HCT116 (cell line): ENCODE measurements at regions not wholly inside any gene's neighbourhood (a gene's known extent, or its start where the extent isn't known, plus 50 kb on each side); places are given as distances from the start of the nearest gene placed in this dataset.

Source experiments
- ATAC-seq: fragments of 200-7000 bp; cut with Tn5 transposase; 2 replicates; pipeline ENCODE4 v1.9.1; 2020; ENCODE audit warnings: mild to moderate bottlenecking, moderate library complexity
- BruUV-seq: library from RNA; stranded (reverse); fragments of 400-500 nt; replicated peaks from 2 replicates; lab custom pipeline; 2021; lab: Mats Ljungman, UMichigan
- CTCF ChIA-PET: fragments of 300-600 bp; sonication (Branson Sonifier 250); formaldehyde crosslinking; loops from one replicate; lab custom pipeline; 2021; ENCODE audit warnings: antibody characterized with exemption; lab: Charles Lee
- POLR2A ChIA-PET: fragments of 300-600, 350-600 bp; sonication (Branson Sonifier 250); formaldehyde crosslinking; loops from one replicate; lab custom pipeline; 2021; ENCODE audit warnings: antibody characterized with exemption; lab: Charles Lee
- RAD21 ChIA-PET, 2 experiments: fragments of 300-600 bp; sonication (Branson Sonifier 250); formaldehyde crosslinking; loops; one replicate each; lab custom pipeline; 2023; ENCODE audit warnings: low total read pairs in 2 of 2; ENCODE audit not compliant: uncharacterized antibody in 2 of 2, unreplicated experiment in 2 of 2, low non-redundant PET in 1 of 2; lab: Charles Lee
- DNase-seq: peaks from one replicate; pipeline ENCODE4 v3.0.0-alpha.2; 2010; ENCODE audit warnings: low read depth, low spot score
- H2AFZ ChIP-seq: fragments of 200-600 bp; shearing (Covaris generic), sonication (generic); 2 replicates; pipeline ENCODE4 v1.6.1; 2017; ENCODE audit warnings: low read depth, mixed run types, mixed read lengths, antibody characterized with exemption, low read length; ENCODE audit not compliant: poor library complexity, severe bottlenecking
- H3K27ac ChIP-seq: 2 replicates; pipeline ENCODE4 v1.5.1; 2012; ENCODE audit warnings: low read depth, low read length
- H3K27me3 ChIP-seq: fragments of 200-600 bp; sonication (generic); 2 replicates; pipeline ENCODE4 v1.6.1; 2016; ENCODE audit warnings: mixed run types, low read length, mixed read lengths; ENCODE audit not compliant: insufficient read depth
- H3K36me3 ChIP-seq, 2 experiments: fragments of 200-500 bp in 1 of 2; fragments of 200-600 bp in 1 of 2; sonication (Bioruptor generic) in 1 of 2; sonication (generic) in 1 of 2; 2 replicates each; pipeline versions ENCODE4 v1.5.1 to v1.6.1; 2014 to 2016; ENCODE audit warnings: low read length in 2 of 2, inconsistent platforms in 1 of 2, mixed read lengths in 1 of 2, mixed run types in 1 of 2; ENCODE audit not compliant: insufficient read depth in 2 of 2, control insufficient read depth in 1 of 2
- H3K4me1 ChIP-seq, 2 experiments: fragments of 200-600 bp in 1 of 2; sonication (generic) in 1 of 2; 2 replicates each; pipeline versions ENCODE4 v1.5.1 to v1.6.1; 2012 to 2017; ENCODE audit warnings: low read length in 2 of 2, inconsistent platforms in 1 of 2, mild to moderate bottlenecking in 1 of 2, mixed read lengths in 1 of 2, mixed run types in 1 of 2, moderate library complexity in 1 of 2; ENCODE audit not compliant: insufficient read depth in 2 of 2, control insufficient read depth in 1 of 2
- H3K4me2 ChIP-seq: fragments of 200-600 bp; sonication (generic); 2 replicates; pipeline ENCODE4 v1.6.1; 2017; ENCODE audit warnings: mixed run types, low read length, mixed read lengths
- H3K4me3 ChIP-seq, 2 experiments: fragments of 200-600 bp in 1 of 2; sonication (generic) in 1 of 2; replicated peaks in 1 of 2; 2 replicates each; pipeline ENCODE4 v1.5.1; 2011 to 2016; ENCODE audit warnings: low read length in 2 of 2, control low read depth in 1 of 2, low read depth in 1 of 2, mild to moderate bottlenecking in 1 of 2, mixed read lengths in 1 of 2, mixed run types in 1 of 2
- H3K79me2 ChIP-seq: fragments of 200-600 bp; sonication (generic); 2 replicates; pipeline ENCODE4 v1.6.1; 2017; ENCODE audit warnings: mild to moderate bottlenecking, mixed run types, low read length, moderate library complexity, mixed read lengths; ENCODE audit not compliant: insufficient read depth
- H3K9ac ChIP-seq: fragments of 200-600 bp; sonication (generic); 2 replicates; pipeline ENCODE4 v1.6.1; 2016; ENCODE audit warnings: low read length, mixed read lengths
- H3K9me2 ChIP-seq: fragments of 200-600 bp; sonication (generic), shearing (Covaris generic); 2 replicates; pipeline ENCODE4 v1.6.1; 2017; ENCODE audit warnings: mixed run types, mild to moderate bottlenecking, moderate library complexity; ENCODE audit not compliant: insufficient read depth
- H3K9me3 ChIP-seq, 2 experiments: fragments of 200-500 bp in 1 of 2; fragments of 200-600 bp in 1 of 2; sonication (Bioruptor generic) in 1 of 2; sonication (generic) in 1 of 2; 2 replicates each; pipeline ENCODE4 v1.6.1; 2014 to 2017; ENCODE audit warnings: low read length in 2 of 2, mixed read lengths in 2 of 2, inconsistent platforms in 1 of 2, low read depth in 1 of 2, mild to moderate bottlenecking in 1 of 2, mixed run types in 1 of 2, moderate library complexity in 1 of 2; ENCODE audit not compliant: control insufficient read depth in 1 of 2, insufficient read depth in 1 of 2
- H4K20me1 ChIP-seq: fragments of 200-600 bp; sonication (generic), shearing (Covaris generic); 2 replicates; pipeline ENCODE4 v1.6.1; 2017; ENCODE audit warnings: mixed run types, mild to moderate bottlenecking, moderate library complexity; ENCODE audit not compliant: insufficient read depth
- EGR1 ChIP-seq: IDR thresholded peaks from 2 replicates; pipeline ENCODE4 v1.6.1; 2012; ENCODE audit warnings: low read depth
- EZH2 ChIP-seq: fragments of 200-600 bp; sonication (generic); IDR thresholded peaks from 2 replicates; pipeline ENCODE4 v1.6.1; 2017; ENCODE audit warnings: antibody characterized with exemption, mixed run types
- FOSL1 ChIP-seq: IDR thresholded peaks from 2 replicates; pipeline ENCODE4 v1.6.1; 2012; ENCODE audit warnings: low read depth
- MAX ChIP-seq: IDR thresholded peaks from 2 replicates; pipeline ENCODE4 v1.6.1; 2012
- POLR2AphosphoS5 ChIP-seq: IDR thresholded peaks from 2 replicates; pipeline ENCODE4 v1.6.1; 2011; ENCODE audit warnings: mild to moderate bottlenecking, low read depth, low read length, moderate library complexity
- RAD21 ChIP-seq: IDR thresholded peaks from 2 replicates; pipeline ENCODE4 v1.6.1; 2012; ENCODE audit warnings: low read depth, mild to moderate bottlenecking
- SP1 ChIP-seq: IDR thresholded peaks from 2 replicates; pipeline ENCODE4 v1.6.1; 2012; ENCODE audit warnings: low read depth
- SRF ChIP-seq: IDR thresholded peaks from 2 replicates; pipeline ENCODE4 v1.6.1; 2012; ENCODE audit warnings: low read depth
- YY1 ChIP-seq: IDR thresholded peaks from 2 replicates; pipeline ENCODE4 v1.6.1; 2011; ENCODE audit warnings: low read length, low read depth, moderate library complexity, mild to moderate bottlenecking; ENCODE audit not compliant: insufficient replicate concordance; ENCODE audit errors: extremely low read depth
- intact Hi-C: fragments of 100-400 bp; cut with micrococcal nuclease; formaldehyde crosslinking; loops from 2 replicates; pipeline ENCODE4 v1.10.0; 2022
- TF ChIP-seq, protein P1 (sequence below): IDR thresholded peaks from 2 replicates; pipeline ENCODE4 v1.6.1; 2012; ENCODE audit warnings: low read depth
- TF ChIP-seq, protein P2 (sequence below): IDR thresholded peaks from 2 replicates; pipeline ENCODE4 v1.6.1; 2011; ENCODE audit warnings: mild to moderate bottlenecking, low read length, moderate library complexity; ENCODE audit not compliant: insufficient replicate concordance; ENCODE audit errors: extremely low read depth

GRCh38 chr16:86701286-86701975 is 123.1 kb downstream of the FOXL1 start (continued):
- TF ChIP-seq, protein P1, sequence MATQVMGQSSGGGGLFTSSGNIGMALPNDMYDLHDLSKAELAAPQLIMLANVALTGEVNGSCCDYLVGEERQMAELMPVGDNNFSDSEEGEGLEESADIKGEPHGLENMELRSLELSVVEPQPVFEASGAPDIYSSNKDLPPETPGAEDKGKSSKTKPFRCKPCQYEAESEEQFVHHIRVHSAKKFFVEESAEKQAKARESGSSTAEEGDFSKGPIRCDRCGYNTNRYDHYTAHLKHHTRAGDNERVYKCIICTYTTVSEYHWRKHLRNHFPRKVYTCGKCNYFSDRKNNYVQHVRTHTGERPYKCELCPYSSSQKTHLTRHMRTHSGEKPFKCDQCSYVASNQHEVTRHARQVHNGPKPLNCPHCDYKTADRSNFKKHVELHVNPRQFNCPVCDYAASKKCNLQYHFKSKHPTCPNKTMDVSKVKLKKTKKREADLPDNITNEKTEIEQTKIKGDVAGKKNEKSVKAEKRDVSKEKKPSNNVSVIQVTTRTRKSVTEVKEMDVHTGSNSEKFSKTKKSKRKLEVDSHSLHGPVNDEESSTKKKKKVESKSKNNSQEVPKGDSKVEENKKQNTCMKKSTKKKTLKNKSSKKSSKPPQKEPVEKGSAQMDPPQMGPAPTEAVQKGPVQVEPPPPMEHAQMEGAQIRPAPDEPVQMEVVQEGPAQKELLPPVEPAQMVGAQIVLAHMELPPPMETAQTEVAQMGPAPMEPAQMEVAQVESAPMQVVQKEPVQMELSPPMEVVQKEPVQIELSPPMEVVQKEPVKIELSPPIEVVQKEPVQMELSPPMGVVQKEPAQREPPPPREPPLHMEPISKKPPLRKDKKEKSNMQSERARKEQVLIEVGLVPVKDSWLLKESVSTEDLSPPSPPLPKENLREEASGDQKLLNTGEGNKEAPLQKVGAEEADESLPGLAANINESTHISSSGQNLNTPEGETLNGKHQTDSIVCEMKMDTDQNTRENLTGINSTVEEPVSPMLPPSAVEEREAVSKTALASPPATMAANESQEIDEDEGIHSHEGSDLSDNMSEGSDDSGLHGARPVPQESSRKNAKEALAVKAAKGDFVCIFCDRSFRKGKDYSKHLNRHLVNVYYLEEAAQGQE, result no peak
- TF ChIP-seq SP1 (no peak), EZH2 (no peak), FOSL1 (no peak), EGR1 (no peak), MAX (no peak), YY1 (no peak)

DNA sequence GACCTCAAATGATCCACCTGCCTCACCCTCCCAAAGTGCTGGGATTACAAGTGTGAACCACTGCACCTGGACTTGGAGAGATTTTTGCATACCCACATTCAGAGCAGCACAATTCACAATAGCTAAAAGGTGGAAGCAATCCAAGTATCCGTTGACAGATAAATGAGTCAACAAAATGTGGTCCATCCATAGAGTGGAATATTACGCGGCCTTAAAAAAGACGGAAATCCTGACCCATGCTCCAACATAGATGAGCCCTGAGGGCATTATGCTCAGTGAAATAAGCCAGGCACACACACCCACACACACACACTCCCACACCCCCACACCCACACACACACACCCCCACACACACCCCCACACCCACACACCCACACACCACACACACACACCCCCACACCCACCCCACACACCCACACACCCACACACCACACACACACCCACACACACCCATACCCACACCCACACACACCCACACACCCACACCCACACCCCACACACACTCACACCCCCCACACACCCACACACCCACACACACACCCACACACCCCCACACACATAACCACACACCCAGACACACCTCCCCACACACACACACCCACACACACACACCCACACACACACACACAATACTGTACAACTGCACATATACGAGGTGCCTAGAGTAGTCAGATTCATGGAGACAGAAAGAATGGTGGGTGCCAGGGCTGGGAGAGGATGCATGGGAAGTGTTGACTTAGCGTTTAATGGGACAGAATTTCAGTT is 124.7 kb downstream of the FOXL1 start:
- H3K79me2 ChIP-seq, result no peaks in the 10 kb centered on the region
- H4K20me1 ChIP-seq, result no peaks in the 10 kb centered on the region
- intact Hi-C loops, result no loop called here
- 0 out of 2 replicates have a peak, but pooled peaks cover 5% of the 10 kb centered on the region for H3K27me3 ChIP-seq
- no peaks in the 10 kb centered on the region for H3K36me3 ChIP-seq
- POLR2A ChIA-PET, result no interaction called here
- no peak overlapping the region for H3K4me3 ChIP-seq
- DNase-seq (no peak), ATAC-seq (no peak)
- CTCF ChIA-PET, result no interaction called here
- H3K9me3 ChIP-seq, result no peaks in the 10 kb centered on the region
- RAD21 ChIA-PET, result no interaction called here
- no peaks in the 10 kb centered on the region for H3K9me2 ChIP-seq
- BruUV-seq, result no TSS peak
- no peak overlapping the region for H3K27ac ChIP-seq
- no peak overlapping the region for H3K4me2 ChIP-seq
- no peaks in the 10 kb centered on the region; a peak in 1 of 4 replicates for H3K4me1 ChIP-seq
- no peak overlapping the region for H3K9ac ChIP-seq
- H2AFZ ChIP-seq, result no peak overlapping the region
- TF ChIP-seq POLR2AphosphoS5, result no peak
- TF ChIP-seq YY1, result no peak
- TF ChIP-seq SRF, result no peak
- no peak for TF ChIP-seq MAX
- TF ChIP-seq, protein P2, sequence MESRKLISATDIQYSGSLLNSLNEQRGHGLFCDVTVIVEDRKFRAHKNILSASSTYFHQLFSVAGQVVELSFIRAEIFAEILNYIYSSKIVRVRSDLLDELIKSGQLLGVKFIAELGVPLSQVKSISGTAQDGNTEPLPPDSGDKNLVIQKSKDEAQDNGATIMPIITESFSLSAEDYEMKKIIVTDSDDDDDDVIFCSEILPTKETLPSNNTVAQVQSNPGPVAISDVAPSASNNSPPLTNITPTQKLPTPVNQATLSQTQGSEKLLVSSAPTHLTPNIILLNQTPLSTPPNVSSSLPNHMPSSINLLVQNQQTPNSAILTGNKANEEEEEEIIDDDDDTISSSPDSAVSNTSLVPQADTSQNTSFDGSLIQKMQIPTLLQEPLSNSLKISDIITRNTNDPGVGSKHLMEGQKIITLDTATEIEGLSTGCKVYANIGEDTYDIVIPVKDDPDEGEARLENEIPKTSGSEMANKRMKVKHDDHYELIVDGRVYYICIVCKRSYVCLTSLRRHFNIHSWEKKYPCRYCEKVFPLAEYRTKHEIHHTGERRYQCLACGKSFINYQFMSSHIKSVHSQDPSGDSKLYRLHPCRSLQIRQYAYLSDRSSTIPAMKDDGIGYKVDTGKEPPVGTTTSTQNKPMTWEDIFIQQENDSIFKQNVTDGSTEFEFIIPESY, result no peak
- TF ChIP-seq RAD21, result no peak
- TF ChIP-seq, protein P1, result no peak
